GM21529 (cell line): ENCODE measurements at regions not wholly inside any gene's neighbourhood (a gene's known extent, or its start where the extent isn't known, plus 50 kb on each side); places are given as distances from the start of the nearest gene placed in this dataset.
A peak's percentile ranks its signal among the peaks of the same experiment; 100 is the strongest.

Experiments used
- ATAC-seq: cut with Tn5 transposase; IDR thresholded peaks from one replicate; pipeline ENCODE4 v1.9.1; 2021; ENCODE audit not compliant: unreplicated experiment

DNA sequence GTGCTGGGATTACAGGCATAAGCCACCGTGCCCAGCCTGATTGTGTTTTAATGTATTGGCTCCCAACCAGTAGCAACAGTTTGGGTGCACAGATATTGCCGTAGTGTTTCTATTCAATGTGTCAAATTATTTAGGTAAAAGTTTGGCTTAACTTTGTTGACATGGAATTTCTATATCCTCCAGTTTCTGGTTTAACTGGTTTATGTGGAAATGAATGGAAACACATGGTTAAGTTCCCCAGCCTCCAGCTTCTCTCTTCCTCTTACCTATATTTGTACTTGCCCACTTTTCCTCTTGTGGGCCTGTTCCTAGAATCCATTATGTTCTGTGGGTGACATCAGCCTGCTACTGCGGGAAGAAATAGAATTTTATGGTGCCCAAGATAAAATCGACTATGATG, 53.9 kb upstream of the ESR1 start:
- no peak for ATAC-seq

DNA sequence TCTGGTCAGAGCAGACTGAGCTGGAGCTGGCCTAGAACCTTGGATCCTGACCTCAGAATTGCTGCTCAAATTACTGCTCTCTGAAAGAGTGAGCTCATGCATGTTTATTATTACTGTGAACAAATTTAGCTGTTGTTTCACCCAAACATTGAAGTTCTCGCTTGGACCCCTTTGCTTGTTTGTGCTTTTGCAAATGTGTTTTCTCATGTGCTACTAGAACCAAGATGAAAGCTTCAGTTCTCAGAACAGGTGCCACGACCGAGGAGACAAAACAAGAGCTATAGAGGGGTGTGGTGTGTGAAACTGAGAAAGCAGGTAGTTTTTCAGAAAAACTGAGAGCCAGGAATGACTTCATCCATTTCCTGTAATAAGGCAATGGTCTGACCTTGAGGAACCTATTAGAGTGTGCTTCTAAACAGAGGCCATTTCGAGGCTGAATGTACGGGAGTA, 50.0 kb upstream of the ESR1 start:
- ATAC-seq = peak; percentile 98
